GM23248 (cell line): ENCODE measurements at regions not wholly inside any gene's neighbourhood (a gene's known extent, or its start where the extent isn't known, plus 50 kb on each side); places are given as distances from the start of the nearest gene placed in this dataset.

Source experiments
- EZH2 ChIP-seq: fragments of 200-600 bp; sonication (generic); IDR thresholded peaks from 2 replicates; pipeline ENCODE4 v1.6.1; 2018; ENCODE audit warnings: antibody characterized with exemption, mild to moderate bottlenecking; ENCODE audit not compliant: insufficient read depth, poor library complexity, severe bottlenecking
- EZH2phosphoT487 ChIP-seq: fragments of 200-600 bp; sonication (generic); IDR thresholded peaks from 2 replicates; pipeline ENCODE4 v1.6.1; 2018; ENCODE audit warnings: antibody characterized with exemption, moderate library complexity, mild to moderate bottlenecking, low read depth; ENCODE audit not compliant: insufficient read depth

DNA sequence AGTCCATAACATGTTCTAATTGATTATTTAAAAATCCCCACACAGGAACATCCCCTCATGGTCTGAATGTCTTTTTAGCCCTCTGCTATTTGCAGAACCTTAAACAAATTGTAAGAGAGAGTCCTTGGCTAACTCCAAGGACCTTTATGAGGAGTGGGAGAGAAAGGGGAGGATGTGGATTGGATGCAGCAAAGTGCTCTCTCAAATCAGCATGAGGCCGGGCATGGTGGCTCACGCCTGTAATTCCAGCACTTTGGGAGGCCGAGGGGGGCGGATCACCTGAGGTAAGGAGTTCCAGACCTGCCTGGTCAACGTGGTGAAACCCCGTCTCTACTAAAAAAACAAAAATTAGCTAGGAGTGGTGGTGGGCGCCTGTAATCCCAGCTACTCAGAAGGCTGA is 154.8 kb downstream of the TGFB2 start:
- TF ChIP-seq EZH2: no peak
- no peak for TF ChIP-seq EZH2phosphoT487
